ENCODE measurements at regions not wholly inside any gene's neighbourhood (a gene's known extent, or its start where the extent isn't known, plus 50 kb on each side); places are given as distances from the start of the nearest gene placed in this dataset.

GRCh38 chr6:43878823-43879495, 108.9 kb downstream of the VEGFA start:
- TF ChIP-seq EP300 (IDR thresholded peaks at IDR 0.05) (no peak), CTCF (IDR thresholded peaks at IDR 0.05) (no peak), POLR2AphosphoS5 (IDR thresholded peaks at IDR 0.05) (no peak), POLR2A (IDR thresholded peaks at IDR 0.05) (no peak)
- H3K9me3 ChIP-seq: no peaks in the 10 kb centered on the region
- H3K27ac ChIP-seq: no peak overlapping the region
- no peak for DNase-seq
- H3K4me3 ChIP-seq: no peak overlapping the region
- no peaks in the 10 kb centered on the region for H3K27me3 ChIP-seq
- WGBS, 2 donors: 70 to 81% methylated on average over 11 of the region's 11 CpGs
- intact Hi-C loops (cut with DNase I): no loop called here
- no peaks in the 10 kb centered on the region for H3K36me3 ChIP-seq
- H3K4me1 ChIP-seq: no peaks in the 10 kb centered on the region

GRCh38 chr6:43878127-43878634, 108.2 kb downstream of the VEGFA start:
- H3K4me3 ChIP-seq: no peak overlapping the region
- H3K27ac ChIP-seq: no peak overlapping the region
- intact Hi-C loops (cut with DNase I): no loop called here
- no peaks in the 10 kb centered on the region for H3K9me3 ChIP-seq
- DNase-seq: no peak
- H3K36me3 ChIP-seq: no peaks in the 10 kb centered on the region
- H3K27me3 ChIP-seq: no peaks in the 10 kb centered on the region
- no peak for TF ChIP-seq POLR2AphosphoS5 (IDR thresholded peaks at IDR 0.05)
- no peak for TF ChIP-seq EP300 (IDR thresholded peaks at IDR 0.05)
- TF ChIP-seq CTCF (IDR thresholded peaks at IDR 0.05): no peak
- no peak for TF ChIP-seq POLR2A (IDR thresholded peaks at IDR 0.05)
- 93 to 94% methylated on average over 8 of the region's 8 CpGs for WGBS, 2 donors
- no peaks in the 10 kb centered on the region for H3K4me1 ChIP-seq

GRCh38 chr6:43877463-43878126, 107.6 kb downstream of the VEGFA start:
- no peaks in the 10 kb centered on the region for H3K27me3 ChIP-seq
- no peaks in the 10 kb centered on the region for H3K9me3 ChIP-seq
- TF ChIP-seq CTCF (IDR thresholded peaks at IDR 0.05): no peak
- no peak for TF ChIP-seq EP300 (IDR thresholded peaks at IDR 0.05)
- no peak for TF ChIP-seq POLR2A (IDR thresholded peaks at IDR 0.05)
- no peak for TF ChIP-seq POLR2AphosphoS5 (IDR thresholded peaks at IDR 0.05)
- no peaks in the 10 kb centered on the region for H3K4me1 ChIP-seq
- WGBS, 2 donors: 92 to 95% methylated on average over 10 of the region's 10 CpGs
- H3K36me3 ChIP-seq: no peaks in the 10 kb centered on the region
- H3K4me3 ChIP-seq: no peak overlapping the region
- no peak for DNase-seq
- intact Hi-C loops (cut with DNase I): no loop called here
- H3K27ac ChIP-seq: no peak overlapping the region

GRCh38 chr6:43877036-43877435, 107.0 kb downstream of the VEGFA start:
- no peak for TF ChIP-seq CTCF (IDR thresholded peaks at IDR 0.05)
- TF ChIP-seq EP300 (IDR thresholded peaks at IDR 0.05): no peak
- no peak for TF ChIP-seq POLR2AphosphoS5 (IDR thresholded peaks at IDR 0.05)
- TF ChIP-seq POLR2A (IDR thresholded peaks at IDR 0.05): no peak
- Histone ChIP-seq H3K27me3 (no peaks in the 10 kb centered on the region), H3K4me3 (no peak overlapping the region), H3K4me1 (no peaks in the 10 kb centered on the region), H3K9me3 (no peaks in the 10 kb centered on the region), H3K27ac (no peak overlapping the region), H3K36me3 (no peaks in the 10 kb centered on the region)
- no peak for DNase-seq
- intact Hi-C loops (cut with DNase I): no loop called here
- WGBS, 2 donors: 90 to 91% methylated on average over 10 of the region's 10 CpGs

Data from sigmoid colon (tissue), 6 donors.